ENCODE measurements at regions not wholly inside any gene's neighbourhood (a gene's known extent, or its start where the extent isn't known, plus 50 kb on each side); places are given as distances from the start of the nearest gene placed in this dataset.

GRCh38 chr15:97456521-97457202 lies 503.8 kb upstream of the ARRDC4 start:
- TF ChIP-seq, protein P1, sequence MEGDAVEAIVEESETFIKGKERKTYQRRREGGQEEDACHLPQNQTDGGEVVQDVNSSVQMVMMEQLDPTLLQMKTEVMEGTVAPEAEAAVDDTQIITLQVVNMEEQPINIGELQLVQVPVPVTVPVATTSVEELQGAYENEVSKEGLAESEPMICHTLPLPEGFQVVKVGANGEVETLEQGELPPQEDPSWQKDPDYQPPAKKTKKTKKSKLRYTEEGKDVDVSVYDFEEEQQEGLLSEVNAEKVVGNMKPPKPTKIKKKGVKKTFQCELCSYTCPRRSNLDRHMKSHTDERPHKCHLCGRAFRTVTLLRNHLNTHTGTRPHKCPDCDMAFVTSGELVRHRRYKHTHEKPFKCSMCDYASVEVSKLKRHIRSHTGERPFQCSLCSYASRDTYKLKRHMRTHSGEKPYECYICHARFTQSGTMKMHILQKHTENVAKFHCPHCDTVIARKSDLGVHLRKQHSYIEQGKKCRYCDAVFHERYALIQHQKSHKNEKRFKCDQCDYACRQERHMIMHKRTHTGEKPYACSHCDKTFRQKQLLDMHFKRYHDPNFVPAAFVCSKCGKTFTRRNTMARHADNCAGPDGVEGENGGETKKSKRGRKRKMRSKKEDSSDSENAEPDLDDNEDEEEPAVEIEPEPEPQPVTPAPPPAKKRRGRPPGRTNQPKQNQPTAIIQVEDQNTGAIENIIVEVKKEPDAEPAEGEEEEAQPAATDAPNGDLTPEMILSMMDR (optimal IDR thresholded peaks at IDR 0.05 in 1 of 3, IDR thresholded peaks at IDR 0.05 in 1 of 3, conservative IDR thresholded peaks at IDR 0.05 in 1 of 3; ENCODE audit: extremely low read depth in 1 of 3, insufficient read depth in 2 of 3, low read length in 3 of 3): no peak
- TF ChIP-seq EZH2 (IDR thresholded peaks at IDR 0.05; ENCODE audit: low read length): no peak
